Hematopoietic multipotent progenitor cell treated with erythropoietin and hydrocortisone succinate and interleukin-3 and kit ligand, for 15 days (in vitro differentiated cells): ENCODE measurements at regions not wholly inside any gene's neighbourhood (a gene's known extent, or its start where the extent isn't known, plus 50 kb on each side); places are given as distances from the start of the nearest gene placed in this dataset.
"Not testable (repeated sequence)": the region's sequence is repeated elsewhere in the genome, so short reads cannot be mapped to it uniquely, and the experiment has no call there.

Experiments used
- DNase-seq: peaks from one replicate; pipeline ENCODE4 v3.0.0-alpha.2; 2015; ENCODE audit warnings: low spot score

GRCh38 chr12:46884362-46884761 is 58.6 kb upstream of the SLC38A4 start:
- no peak for DNase-seq

- no peak for DNase-seq
These were observed 60.8 kb upstream of the SLC38A4 start for GRCh38 chr12:46886541-46887041.

GRCh38 chr12:46887870-46888269 is 62.1 kb upstream of the SLC38A4 start:
- DNase-seq: no peak

DNA sequence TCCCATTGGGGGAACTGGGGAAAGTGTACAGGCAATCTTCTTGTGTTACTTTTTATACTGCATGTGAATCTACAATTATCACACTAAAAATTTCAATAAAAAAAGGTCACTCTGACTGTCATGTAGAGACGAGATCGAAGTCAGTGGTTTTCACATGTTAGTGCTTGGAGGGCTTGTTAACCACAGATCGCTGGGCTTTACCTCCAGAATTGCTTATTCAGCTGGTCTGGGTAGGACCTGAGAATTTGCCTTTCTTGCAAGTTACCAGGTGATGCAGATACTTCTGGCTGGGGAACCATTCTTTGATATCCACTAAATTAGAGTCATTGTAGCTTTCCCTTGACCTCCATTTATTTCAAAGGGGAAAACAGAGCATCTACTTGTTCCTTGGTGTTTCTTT is 62.8 kb upstream of the SLC38A4 start:
- DNase-seq: no peak

- DNase-seq: no peak
These were observed 65.5 kb upstream of the SLC38A4 start for GRCh38 chr12:46891306-46891705.

DNA sequence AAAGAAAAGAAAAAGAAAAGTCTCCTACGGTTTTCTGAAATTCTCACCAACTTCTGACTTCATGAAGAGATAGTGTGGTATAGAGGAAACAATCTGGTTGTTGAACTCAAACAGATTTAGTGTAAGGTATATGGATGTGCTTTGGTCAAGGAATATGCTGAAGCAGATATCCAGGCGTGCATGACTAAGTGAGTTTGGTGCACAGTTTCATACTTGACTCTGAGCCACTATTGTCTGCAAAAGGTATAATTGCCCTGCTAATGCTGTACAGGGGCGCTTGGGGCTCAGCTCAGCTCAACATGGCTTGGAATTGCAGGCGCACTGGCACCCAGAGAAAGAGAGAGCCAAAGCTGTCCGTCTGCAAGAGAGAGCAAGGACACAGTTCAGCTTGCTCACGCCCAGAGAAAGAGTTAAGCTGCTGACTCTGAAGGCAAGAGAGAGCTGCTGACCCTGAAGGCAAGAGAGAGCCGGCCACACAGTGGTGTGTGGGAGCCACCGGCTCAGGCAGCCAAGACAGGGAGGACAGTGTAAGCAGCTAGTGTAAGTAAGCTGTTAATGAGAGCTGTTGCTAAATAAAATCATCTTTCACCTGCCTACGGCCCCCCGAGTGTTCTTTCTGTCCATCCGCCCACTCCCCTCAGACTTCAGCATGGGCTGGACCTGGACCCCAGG is 66.4 kb upstream of the SLC38A4 start:
- DNase-seq: no peak

DNA sequence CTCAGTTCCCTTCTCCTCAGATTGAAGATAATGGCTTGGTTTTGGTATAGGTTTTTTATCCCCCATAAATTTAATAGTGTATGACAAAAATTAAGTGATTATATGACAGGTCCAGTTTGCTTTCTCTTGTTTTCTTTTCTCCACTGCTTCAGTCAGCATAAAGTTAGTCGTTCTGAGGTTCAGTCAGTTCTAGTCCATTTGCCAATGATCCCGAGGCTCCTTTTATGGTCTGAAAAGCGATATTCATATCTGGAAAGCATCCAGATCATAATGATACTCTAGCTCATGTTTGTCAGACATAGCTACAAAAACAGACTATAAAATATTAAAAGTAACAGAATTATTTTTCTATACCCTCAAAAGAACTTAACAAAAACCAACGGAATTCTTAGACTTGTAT is 67.1 kb upstream of the SLC38A4 start:
- DNase-seq: no peak

- DNase-seq: no peak
These were observed 67.6 kb upstream of the SLC38A4 start for GRCh38 chr12:46893434-46893833.

- DNase-seq: no peak
These were observed 69.9 kb upstream of the SLC38A4 start for GRCh38 chr12:46895726-46896125.

- DNase-seq: no peak
These were observed 70.9 kb upstream of the SLC38A4 start for GRCh38 chr12:46896680-46897079.

DNA sequence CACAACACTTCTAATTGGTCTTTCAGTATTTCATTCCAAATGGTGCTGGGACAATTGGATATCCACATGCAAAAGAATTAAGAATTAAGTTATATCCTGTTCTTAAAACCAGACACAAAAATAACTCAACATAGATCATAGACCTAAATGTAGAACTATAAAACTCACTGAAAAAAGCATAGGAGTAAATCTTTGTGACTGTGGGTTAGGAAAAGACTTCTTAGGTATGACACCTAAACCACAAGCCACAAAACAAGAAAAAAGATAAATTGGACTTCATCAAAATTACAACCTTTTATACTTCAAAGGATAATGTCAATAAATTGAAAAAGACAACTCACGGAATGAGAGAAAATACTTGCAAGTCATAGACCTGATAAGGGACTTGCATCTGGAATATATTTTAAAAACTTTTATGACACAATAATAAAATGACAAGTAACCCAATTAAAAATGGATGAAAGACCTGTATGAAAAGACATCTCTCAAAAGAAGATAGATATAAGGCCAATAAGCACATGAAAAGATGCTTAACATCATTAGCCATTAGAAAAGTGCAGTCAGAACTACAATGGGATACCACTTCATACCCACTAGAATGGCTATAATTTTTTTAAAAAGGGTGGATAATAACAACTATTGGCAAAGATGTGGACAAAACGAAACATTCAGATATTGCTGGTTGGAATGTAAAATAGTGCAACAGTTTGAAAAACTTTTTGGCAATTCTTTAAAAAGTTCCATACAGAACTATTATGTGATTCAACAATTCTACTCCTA is 72.5 kb upstream of the SLC38A4 start:
- no peak for DNase-seq

- DNase-seq: no peak
These were observed 73.2 kb upstream of the SLC38A4 start for GRCh38 chr12:46898989-46899388.

DNA sequence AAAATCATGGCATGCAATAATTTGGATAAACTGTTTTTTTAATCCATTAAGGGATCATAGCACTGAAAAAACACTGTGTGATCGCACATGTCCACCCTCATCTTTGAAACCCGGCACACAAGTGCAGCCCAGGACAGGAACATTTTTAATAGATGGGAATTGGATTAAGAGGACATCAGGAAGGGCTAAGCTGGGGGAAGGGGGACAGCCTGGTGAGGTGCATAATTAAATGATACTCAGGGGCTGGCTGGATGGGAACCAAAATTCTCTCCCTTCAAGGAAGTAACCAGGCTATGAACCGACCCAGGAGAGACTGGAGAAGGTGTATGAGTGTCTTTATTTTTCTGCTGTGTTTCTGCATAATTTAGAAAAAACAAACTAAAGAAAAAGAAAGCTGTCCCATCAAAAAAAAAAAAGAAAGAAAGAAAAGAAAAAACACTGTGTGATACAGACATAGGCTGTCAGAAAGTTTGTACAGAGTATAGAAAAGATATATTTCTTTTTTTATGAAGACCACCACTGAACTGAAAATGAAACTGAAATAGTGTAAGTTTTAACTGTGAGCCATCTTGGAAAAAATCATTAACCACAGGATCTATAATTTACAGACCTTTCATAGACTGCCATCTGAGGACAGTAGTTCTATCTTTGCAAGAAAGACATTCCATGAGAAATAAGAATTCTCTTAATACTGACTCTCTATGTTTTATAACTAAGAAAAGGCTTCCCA is 75.1 kb upstream of the SLC38A4 start:
- DNase-seq: no peak

DNA sequence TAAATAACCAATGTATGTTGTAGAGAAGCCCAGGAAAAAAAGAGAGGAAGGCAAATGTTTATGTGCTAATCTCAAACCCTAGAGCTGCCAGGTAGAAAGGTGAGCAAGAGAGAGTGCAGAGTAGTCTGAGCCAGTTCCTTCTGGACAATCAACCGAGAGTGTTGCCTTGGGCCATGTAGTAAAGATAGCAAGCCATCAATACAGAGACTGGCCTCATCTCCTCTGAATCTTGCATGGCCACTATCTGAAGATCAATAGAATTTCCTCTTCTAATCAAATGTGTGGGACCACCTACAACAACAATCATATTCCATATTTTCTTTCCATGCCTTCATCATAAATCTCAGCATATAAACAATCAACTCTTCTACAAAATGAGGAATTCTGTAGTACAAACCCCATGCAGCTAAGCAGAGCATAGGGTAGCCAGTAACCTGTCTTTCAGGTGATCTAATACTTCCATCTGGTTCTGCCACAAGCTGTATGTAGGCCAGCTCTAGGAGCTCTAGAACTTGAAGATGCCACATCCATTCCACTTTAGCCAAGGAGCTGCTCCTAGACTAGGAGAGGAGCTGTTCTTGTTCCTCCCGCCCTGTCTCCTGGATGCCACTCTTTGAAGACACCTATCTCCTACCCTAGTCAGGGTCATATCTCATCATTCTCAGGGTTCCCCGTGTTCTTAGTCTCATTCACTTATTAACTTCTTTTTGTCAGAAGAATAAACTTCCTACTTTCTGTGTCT is 75.8 kb upstream of the SLC38A4 start:
- no peak for DNase-seq

- no peak for DNase-seq
These were observed 77.3 kb upstream of the SLC38A4 start for GRCh38 chr12:46903058-46903457.

GRCh38 chr12:46904406-46905238 is 78.8 kb upstream of the SLC38A4 start:
- DNase-seq: no peak

DNA sequence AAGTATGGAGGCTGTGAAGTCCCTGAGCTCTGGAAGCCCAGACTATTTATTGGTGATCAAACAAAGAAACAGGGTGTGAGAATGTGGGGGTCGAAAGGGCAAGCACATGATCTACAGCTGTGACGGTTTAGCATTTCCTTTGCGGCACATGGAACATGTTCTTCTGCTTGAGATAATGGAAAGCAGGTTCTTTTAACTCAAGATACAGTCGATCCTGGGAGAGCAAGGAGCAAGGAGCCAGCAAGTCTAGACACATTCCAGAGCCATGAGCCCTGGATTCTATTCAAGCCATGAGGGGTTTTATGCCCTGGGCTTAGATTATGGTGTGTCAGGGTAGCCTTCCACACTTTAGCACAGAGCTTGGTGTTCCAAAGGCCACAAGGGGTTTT is 79.4 kb upstream of the SLC38A4 start:
- not testable (repeated sequence) for DNase-seq

GRCh38 chr12:46907791-46908190 is 82.0 kb upstream of the SLC38A4 start:
- DNase-seq: no peak

- no peak for DNase-seq
These were observed 82.6 kb upstream of the SLC38A4 start for GRCh38 chr12:46908236-46908935.

DNA sequence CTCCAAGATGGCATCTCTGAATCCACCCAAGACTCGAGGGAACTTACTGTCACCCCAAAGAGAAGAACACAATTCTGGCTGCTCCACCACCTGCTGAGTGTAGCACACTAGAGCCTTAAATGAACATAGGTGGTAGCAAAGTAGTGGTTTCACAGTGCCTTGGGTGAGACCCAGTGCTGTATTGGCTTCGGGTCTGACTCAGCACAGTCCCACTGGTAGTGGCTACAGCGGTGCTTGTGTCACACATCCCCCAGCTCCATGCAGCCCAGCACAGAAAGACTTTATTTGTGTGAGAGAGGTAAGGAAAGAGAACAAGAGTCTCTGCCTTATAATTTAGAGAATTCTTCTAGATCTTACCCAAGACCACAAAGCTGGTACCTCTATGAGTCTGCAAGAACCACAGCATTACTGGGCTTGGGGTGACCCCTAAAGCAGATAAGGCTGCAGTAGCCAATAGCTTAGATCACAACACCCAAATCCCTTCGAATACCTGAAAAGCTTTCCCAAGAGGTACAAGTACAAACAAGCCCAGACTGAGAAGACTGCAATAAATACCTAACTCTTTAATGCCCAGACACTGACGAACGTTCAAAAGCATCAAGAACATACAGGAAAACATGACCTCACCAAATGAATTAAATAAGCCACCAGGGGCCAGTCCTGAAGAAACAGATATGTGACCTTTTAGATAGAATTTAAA is 83.3 kb upstream of the SLC38A4 start:
- no peak for DNase-seq
